ENCODE measurements at regions not wholly inside any gene's neighbourhood (a gene's known extent, or its start where the extent isn't known, plus 50 kb on each side); places are given as distances from the start of the nearest gene placed in this dataset.

DNA sequence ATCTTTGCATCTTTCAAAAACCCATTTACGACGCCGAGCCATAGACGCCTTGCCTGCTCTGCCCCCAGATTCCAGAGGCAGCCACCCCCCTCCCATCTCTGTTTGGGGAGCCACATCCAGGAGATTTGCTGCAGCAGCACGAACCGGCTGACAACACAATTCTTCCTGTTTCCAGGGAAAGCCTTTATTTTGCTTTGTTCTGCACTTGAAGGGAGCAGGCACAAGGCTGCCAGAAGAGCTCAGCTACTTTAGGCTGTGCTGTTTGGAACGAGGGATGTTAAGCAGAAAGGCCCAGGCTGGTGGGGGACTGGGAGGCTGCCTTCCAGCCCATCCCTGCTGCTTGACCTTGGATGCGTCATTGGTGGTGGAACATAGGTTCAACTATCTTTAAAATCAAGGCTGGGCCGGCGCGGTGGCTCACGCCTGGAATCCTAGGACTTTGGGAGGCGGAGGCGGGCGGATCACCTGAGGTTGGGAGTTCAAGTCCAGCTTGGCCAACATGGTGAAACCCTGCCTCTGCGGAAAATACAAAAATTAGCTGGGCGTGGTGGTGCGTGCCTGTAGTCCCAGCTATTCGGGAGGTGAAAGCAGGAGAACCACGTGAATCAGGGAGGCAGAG, 243.9 kb downstream of the MIAT start:
- H2BK15ac ChIP-seq (ENCODE audit: low read length), result no peak overlapping the region
- H3K23me2 ChIP-seq (ENCODE audit: low read depth, low read length), result peaks cover 11% of the 10 kb centered on the region; the same call in 1 of the 2 replicates
- CTCF ChIA-PET (ENCODE audit: partially characterized antibody), result interaction anchor here (0.6 to 1.6 kb wide), 2 partner anchors 10 to 917 kb away, joined by 3 read pairs; no protein-coding TSS in a partner anchor
- no peak overlapping the region for H3K56ac ChIP-seq (replicated peaks; ENCODE audit: insufficient read length, low read depth, low read length)
- no peaks in the 10 kb centered on the region for H3K36me3 ChIP-seq (ENCODE audit: control insufficient read depth in 2 of 4, insufficient read depth in 4 of 4, low read length in 3 of 4)
- no peak overlapping the region for H2BK120ac ChIP-seq (replicated peaks; ENCODE audit: low read depth, low read length)
- DNase-seq (ENCODE audit: low read depth in 1 of 2, low spot score in 2 of 2) (no peak), FAIRE-seq (no peak)
- H3K79me1 ChIP-seq (ENCODE audit: low read depth, low read length), result no peaks in the 10 kb centered on the region
- no peak overlapping the region for H3K27ac ChIP-seq (ENCODE audit: low read depth, low read length)
- no peak overlapping the region for H3K23ac ChIP-seq (ENCODE audit: insufficient read length)
- H2BK20ac ChIP-seq (ENCODE audit: low read length), result no peak overlapping the region
- no peak overlapping the region; the same call in 1 of the 2 replicates for H3K18ac ChIP-seq (ENCODE audit: extremely low read depth, low read length)
- H3K9ac ChIP-seq (replicated peaks in 1 of 4; ENCODE audit: extremely low read depth in 1 of 4, low read depth in 3 of 4, low read length in 3 of 4), result no peak overlapping the region; a peak in 1 of 7 replicates
- H3K4me3 ChIP-seq (ENCODE audit: extremely low read depth in 1 of 4, insufficient read depth in 2 of 4, low read depth in 3 of 4, low read length in 4 of 4), result peak overlapping the region in 1 of 4 experiments; percentile 1; a peak in 1 of 8 replicates
- 70% methylated on average over 20 of the region's 20 CpGs; no CpG with 5 or more reads in 1 of the 2 experiments for WGBS, 2 experiments (ENCODE audit: extremely low coverage in 1 of 2, insufficient coverage in 1 of 2, insufficient read length in 1 of 2, insufficient replicate concordance in 2 of 2, low coverage in 1 of 2, low lambda C conversion rate in 2 of 2, missing lambda C conversion rate in 1 of 2)
- H4K8ac ChIP-seq (ENCODE audit: extremely low read depth, insufficient read depth, low read length), result no peak overlapping the region; the same call in 1 of the 2 replicates
- POLR2A ChIA-PET (ENCODE audit: partially characterized antibody), result interaction anchor here (0.7 kb wide), 1 partner anchor 235 kb away, joined by 3 read pairs; no protein-coding TSS in a partner anchor
- peak overlapping the region; percentile 24 to 52; a peak in 3 of 4 replicates for H3K4me2 ChIP-seq (ENCODE audit: insufficient read depth in 1 of 2, low read depth in 2 of 2, low read length in 2 of 2)
- H2AFZ ChIP-seq (ENCODE audit: low read length), result no peak overlapping the region
- peaks cover 0 to 2% of the 10 kb centered on the region in 2 experiments; a peak in 1 of 4 replicates for H3K9me3 ChIP-seq (ENCODE audit: insufficient read depth in 2 of 2, low read depth in 1 of 2, low read length in 1 of 2)
- H2BK5ac ChIP-seq (ENCODE audit: low read depth, low read length), result no peak overlapping the region; the same call in 1 of the 2 replicates
- H4K20me1 ChIP-seq (replicated peaks in 1 of 2; ENCODE audit: control insufficient read depth in 1 of 2, insufficient read depth in 2 of 2, low read length in 2 of 2), result no peaks in the 10 kb centered on the region
- H3K14ac ChIP-seq (ENCODE audit: insufficient read length), result no peak overlapping the region
- no peaks in the 10 kb centered on the region for H3K79me2 ChIP-seq (ENCODE audit: control insufficient read depth in 1 of 2, insufficient read depth in 2 of 2, low read length in 2 of 2)
- no peak overlapping the region for H2AK5ac ChIP-seq (ENCODE audit: low read depth, low read length)
- no peak overlapping the region for H4K5ac ChIP-seq (ENCODE audit: insufficient read length, low read depth, low read length)
- no peak overlapping the region for H3K4ac ChIP-seq (replicated peaks; ENCODE audit: insufficient read length, low read depth, low read length)
- H2BK12ac ChIP-seq (ENCODE audit: low read depth, low read length), result peak overlapping the region; percentile 44; the same call in 1 of the 2 replicates
- H3K27me3 ChIP-seq (replicated peaks in 1 of 4; ENCODE audit: control insufficient read depth in 3 of 4, extremely low read depth in 1 of 4, insufficient read depth in 3 of 4, low read length in 3 of 4), result peaks cover 0 to 9% (median 7%) of the 10 kb centered on the region in 4 experiments; a peak in 5 of 7 replicates
- H3K4me1 ChIP-seq (replicated peaks in 1 of 4; ENCODE audit: control insufficient read depth in 3 of 4, insufficient read depth in 4 of 4, low read length in 3 of 4), result peaks cover 13 to 23% (median 18%) of the 10 kb centered on the region in 4 experiments
- H4K91ac ChIP-seq (replicated peaks; ENCODE audit: insufficient read length, low read length), result no peak overlapping the region
- TF ChIP-seq TAF1 (IDR thresholded peaks at IDR 0.05; ENCODE audit: low read depth, low read length), result no peak
- TF ChIP-seq POLR2A (IDR thresholded peaks at IDR 0.05; ENCODE audit: control extremely low read depth in 1 of 2, low read depth in 2 of 2, low read length in 2 of 2), result no peak
- no peak for TF ChIP-seq SP2 (IDR thresholded peaks at IDR 0.05; ENCODE audit: low read length)
- TF ChIP-seq KDM4A (IDR thresholded peaks at IDR 0.05; ENCODE audit: low read depth, low read length, severe bottlenecking), result no peak
- no peak for TF ChIP-seq NRF1 (IDR thresholded peaks at IDR 0.05; ENCODE audit: low read depth, low read length)
- no peak for TF ChIP-seq RXRA (IDR thresholded peaks at IDR 0.05; ENCODE audit: insufficient read depth, low read depth, low read length)
- TF ChIP-seq HDAC6 (IDR thresholded peaks at IDR 0.05; ENCODE audit: low read depth, low read length), result no peak
- no peak for TF ChIP-seq CHD2 (IDR thresholded peaks at IDR 0.05; ENCODE audit: low read length)

All from H1 (cell line).